GM21576 (cell line): ENCODE measurements at regions not wholly inside any gene's neighbourhood (a gene's known extent, or its start where the extent isn't known, plus 50 kb on each side); places are given as distances from the start of the nearest gene placed in this dataset.

ENCODE experiments used
- ATAC-seq: cut with Tn5 transposase; IDR thresholded peaks from one replicate; pipeline ENCODE4 v1.9.1; 2021; ENCODE audit warnings: mild to moderate bottlenecking, moderate library complexity; ENCODE audit not compliant: unreplicated experiment

DNA sequence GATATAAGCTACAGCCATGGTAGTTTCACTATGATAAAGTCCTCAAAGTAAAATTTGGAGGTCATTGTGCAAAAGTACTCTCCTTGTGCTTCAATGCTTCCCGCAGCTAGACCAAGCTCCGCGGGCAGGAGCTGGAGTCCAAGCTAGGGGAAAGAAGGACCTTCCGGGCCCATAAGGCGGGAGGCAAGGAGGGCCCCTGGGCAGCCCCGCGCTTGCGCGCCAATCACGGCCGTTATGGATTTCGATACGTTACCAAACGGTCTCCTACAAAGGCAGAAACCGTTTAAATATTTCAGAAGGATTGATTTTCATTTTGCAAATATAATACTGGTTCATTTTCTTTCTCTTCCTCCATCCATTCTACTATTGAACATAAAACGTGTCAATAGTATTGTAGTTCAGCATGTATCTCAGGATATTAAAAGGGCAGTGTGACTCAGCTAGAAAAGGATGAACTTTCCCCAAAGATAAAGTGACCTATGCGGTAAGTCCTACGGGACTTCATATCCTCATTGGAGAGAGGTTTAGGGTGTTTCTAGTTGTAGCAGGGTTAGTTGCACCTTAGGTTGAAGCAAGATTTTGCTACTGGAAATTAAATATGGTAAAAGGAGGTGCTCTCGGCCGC, 128.0 kb downstream of the KIF20B start:
- ATAC-seq: no peak

DNA sequence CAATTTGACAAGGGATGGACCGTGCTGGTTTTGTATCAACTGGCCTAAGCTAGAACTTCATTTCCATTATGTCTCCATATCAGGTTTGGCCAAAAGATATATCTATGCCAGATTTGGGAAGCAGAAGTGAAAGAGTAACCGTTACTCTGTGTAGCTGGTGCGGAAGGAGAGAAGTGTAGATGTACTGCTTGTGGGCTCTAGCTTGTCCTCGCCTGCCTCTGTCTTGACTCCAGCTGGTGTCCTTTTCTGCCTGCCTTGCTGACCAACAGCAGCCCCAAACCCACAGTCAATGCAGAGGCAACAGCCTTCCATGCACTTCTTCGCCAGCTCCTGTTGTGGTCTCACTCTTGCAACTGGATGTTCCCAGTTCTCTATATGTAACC, 128.5 kb downstream of the KIF20B start:
- ATAC-seq: no peak

DNA sequence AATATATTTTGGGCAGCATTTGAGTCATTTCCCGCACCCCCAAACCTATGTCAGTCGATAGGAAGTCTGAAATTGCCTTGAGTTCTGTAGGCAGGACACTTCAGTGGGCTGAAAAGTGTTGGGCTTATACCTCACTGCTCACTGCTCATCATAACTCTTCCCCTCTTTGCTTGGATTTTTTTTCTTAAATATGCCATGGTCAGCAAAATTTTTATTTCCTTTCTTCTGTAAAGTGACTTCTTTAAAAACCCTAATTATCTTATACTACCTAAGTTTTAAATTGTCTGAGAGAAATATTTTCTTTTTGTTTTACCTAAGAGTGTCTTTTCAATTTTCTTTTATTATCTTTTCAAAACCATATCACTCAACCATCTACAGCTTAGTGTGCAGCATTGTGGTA, 129.2 kb downstream of the KIF20B start:
- no peak for ATAC-seq

DNA sequence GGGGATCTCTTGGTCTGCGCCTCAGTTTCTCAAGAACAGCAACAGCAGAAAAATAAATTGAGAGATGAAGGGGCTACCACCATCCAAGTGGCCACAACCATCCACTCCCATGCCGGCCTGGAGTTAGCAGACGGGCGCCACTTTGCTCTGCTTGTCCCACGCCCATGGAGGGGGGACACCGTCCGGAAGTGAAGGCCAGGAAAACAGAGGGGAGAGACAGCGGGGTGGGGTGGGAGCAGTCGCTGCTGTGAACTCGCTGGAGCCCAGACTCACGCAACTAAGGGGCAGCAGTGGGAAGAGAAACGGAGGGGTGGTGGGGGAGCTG, 135.4 kb downstream of the KIF20B start:
- no peak for ATAC-seq

DNA sequence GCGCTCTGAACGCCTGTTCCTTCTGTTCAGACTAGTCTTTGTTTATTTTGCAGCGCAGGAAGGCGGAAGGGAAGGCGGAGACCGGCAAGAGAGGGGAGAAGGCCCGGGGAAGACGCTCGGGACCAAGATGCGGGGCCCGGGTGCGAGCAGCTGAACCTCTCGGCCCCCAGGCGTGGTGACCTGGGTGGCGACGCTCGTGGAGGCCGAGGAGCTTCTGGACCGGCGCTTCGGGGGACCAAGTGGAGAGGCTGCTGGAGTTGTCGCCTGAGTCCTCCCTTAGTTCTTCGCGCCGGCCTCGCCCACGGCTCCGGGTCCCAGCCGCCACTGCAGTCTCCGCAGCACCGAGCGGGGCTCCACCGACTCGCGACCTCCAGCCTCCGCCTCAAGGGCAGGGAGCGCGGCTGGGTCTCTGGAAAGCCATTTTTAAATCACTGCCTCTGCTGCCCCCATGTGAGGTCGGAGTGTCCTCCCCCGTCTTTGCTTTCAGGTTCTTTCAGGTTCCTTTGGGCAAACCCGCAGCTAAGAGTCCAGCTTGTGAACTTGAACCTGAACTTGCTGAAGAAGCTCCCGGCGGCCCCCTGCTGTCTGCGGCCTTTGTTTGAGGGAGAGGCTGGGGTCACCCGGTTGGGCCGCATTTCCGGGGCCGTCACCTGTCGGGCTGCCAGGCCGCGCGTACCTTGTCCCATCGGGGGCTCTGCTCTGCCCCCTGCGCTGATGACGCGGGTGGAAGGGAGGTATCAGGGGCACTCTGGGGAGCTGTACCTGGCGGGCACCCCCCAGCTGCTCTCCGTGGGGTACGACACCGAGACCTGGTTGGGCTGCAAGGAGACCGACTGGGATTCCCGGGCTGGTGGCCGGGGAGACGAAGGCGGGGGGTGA, 136.0 kb downstream of the KIF20B start:
- ATAC-seq: peak; percentile 46

DNA sequence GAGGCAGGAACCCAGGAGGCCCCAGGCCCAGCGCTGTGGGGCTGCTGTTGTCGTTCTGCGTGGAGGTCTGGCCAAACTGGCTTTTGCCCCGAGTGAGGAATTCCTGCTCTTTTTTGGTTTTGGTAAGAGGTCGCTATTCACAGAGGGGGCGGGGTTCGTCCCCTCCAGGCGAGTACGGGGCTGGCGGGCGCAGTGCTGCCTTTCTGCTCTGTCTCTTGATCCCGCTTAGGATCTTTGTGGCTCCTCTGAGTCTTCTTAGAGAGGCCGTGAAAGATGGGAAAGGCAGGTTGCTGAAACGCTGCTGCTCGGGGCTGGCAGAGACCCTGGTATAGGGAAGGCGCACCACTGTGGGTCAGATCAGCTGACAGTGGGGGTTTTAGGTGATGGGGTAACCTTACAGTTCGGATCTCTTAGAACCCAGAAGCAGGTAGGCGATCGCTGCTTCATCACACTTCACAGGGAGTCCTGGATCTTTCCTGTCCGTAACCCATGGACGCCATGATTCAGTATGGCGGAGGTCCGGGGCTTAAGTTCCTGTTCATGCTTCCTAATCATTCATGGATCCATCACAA, 136.7 kb downstream of the KIF20B start:
- peak; percentile 17 for ATAC-seq

DNA sequence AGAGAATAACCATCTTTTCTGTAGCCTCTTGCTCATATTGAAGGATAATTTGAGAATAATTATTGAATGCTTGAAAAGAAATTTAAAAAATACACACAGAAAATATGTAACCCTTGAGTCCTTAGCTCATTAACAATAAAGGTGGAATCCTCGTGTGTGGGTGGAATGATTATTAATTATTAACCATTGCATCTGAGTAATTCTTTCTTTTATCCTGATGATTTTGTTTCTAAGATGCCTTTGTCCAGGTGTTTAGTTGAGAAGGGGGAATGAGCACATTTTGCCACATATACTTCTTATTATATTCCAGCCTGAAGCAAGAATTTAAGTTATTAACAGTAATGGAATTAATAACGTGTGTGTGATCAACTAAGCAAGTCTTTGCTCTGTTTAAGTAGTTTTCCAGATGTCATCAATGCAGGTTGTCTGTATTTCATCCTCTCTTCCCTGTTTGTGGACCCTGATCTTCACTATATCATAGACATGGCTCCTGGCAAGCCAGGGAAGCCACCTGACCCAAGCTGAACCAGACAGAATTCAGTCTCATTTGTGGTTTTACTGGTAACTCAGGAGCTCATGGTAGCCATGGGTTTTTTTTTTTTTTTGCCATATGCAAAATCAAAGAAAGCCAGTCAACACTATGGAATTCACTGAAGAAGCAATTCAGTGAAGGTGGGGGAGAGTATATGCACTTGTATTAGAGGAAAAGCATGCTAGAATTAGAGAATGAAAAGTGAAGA, 144.3 kb downstream of the KIF20B start:
- no peak for ATAC-seq

DNA sequence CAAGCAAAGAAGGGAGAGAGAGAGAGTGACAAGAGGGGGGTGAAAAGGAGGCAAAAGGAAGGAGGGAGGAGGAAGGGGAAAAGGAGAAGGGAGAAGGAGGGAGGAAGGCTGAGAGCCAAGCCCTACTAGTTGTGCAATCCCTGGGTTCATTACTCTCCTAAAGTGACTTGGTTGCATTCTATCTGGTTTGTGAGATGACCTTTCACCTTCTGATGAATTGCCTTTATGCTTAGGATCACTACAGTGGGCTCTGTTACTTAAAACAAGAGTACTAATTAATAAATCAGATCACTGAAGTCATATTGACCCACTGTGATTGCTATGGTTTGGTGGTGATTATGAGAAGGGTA, 144.9 kb downstream of the KIF20B start:
- no peak for ATAC-seq

DNA sequence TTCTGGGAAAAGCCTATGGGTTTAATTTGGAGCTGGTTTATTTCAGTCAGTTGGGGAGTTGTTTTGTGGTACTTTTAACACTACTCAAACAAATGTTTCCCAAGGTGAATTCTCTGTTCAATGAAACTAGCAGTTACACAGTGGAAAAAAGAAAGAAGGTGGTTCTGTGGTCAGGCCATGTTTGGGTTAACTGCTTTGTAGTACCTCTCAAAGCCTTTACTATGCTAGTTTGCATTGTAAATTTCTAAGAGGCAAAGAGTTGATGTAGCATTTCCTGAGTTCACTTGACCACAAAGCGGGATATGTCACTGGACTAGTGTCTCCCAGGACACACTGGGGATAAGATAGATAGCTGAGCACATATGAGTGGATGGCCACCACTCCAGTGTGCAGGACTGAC, 145.4 kb downstream of the KIF20B start:
- no peak for ATAC-seq

DNA sequence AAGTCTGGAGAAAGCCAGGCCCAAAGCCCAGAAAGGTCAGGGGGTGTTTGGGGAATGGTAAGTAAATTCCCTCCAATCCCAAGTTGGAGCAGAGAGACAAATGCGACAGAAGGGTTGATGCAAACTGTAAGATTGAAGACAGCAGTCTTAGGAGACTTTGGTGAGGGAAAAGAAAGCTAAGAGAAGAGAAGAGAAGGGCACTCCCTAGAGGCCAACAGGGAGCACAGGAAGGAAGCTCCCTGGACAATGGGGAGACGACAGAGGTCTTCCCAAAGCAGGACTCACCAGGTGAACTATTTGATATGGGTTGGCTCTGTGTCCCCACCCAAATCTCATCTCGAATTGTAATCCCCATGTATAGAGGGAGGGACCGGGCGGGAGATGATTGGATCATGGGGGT, 151.5 kb downstream of the KIF20B start:
- ATAC-seq: no peak

DNA sequence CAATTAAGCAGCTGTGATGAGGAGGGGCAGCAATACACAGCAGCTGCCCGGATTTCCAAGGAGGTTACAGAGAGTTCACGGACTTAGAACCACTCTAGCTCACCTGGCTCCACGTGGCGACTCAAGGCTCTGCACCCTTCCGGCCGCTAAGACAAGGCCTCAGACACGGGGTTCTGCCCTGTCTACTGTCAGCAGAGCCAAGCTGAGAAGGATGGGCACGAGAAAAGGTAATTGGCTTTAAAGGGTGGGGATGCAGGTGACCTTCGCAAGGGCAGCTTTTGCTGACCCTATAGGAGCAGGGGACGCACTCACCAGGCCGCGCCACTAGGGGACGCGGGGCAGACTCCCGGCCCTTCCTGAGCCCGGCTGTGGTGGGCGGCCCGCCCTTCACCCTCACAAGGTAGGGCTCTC, 152.4 kb downstream of the KIF20B start:
- ATAC-seq: no peak

DNA sequence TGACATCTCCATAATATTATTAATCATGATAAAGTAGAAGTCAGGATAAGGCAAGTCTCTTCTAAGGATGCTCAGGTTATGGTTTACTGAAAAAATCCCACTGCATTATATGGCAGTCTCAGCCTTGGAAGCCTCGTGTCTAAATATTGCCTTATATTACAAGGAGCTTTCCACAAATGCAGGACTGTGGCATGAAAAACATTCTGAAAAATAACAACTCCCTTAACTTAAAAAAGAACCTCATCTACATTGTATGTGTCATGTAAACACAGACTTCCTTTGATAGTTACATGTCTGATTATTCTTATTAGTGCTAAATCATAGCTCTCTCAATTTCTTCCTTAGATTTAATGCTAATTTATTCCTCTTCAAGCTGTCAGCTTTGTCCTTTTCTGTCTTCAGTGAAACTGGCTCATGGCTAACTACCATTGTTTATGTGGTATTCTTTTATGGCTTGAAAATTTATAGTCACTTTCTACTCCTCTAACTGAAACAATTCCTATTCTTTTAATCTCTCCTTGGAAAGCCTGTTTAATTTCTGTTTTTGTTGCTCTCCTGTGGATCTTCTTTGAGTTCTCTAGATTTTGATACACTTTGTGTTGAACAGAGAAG, 156.1 kb downstream of the KIF20B start:
- ATAC-seq: no peak

DNA sequence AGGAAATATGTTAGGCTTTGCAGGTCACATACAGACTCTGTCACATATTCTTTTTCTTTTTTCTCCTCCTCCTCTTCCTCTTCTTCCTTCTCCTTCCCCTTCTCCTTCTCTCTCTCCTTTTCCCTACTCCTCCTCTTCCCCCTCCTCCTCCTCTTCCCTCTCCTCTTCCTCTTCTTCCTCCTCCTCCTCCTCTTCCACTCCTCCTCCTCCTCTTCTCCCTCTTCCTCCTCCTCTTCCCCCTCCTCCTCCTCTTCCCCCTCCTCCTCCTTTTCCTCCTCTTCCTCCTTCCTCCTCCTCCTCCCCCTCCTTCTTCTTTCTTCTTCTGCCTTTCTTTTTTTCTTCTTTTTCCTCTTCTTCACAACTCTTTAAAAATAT, 159.8 kb downstream of the KIF20B start:
- no peak for ATAC-seq

DNA sequence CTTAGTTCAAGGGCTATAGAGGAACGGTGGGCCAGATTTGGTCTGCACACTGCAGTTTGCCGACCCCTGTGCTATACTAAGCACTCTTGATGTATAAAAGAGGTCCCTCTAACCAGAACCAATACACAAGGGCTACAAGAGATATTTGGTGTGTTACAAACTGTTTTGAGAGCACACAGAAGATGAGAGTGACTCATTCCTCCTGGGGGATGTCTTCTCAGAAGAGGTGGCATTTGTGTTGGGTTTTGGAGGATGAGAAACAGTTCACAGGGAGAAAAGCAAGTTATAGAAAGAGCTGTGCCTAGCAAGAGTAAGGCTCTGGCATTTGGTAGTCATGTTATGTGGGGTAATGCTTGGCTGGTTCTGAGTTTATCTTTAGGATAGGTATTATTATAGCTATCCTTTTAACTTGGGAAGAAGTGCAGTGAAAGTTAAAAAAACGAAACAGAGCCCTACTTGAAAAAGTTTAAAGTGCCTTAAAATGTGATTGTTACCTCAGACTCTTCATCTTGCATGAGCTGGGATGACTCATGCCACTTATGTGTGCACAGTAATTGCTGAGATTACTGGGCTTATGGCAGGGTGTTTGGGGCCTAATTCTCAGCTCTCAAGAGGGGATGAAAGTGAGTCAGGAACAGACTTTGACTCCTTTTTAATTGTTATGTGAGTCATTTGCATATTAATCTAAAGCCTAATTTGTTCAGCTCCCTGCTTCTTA, 160.4 kb downstream of the KIF20B start:
- ATAC-seq: no peak

DNA sequence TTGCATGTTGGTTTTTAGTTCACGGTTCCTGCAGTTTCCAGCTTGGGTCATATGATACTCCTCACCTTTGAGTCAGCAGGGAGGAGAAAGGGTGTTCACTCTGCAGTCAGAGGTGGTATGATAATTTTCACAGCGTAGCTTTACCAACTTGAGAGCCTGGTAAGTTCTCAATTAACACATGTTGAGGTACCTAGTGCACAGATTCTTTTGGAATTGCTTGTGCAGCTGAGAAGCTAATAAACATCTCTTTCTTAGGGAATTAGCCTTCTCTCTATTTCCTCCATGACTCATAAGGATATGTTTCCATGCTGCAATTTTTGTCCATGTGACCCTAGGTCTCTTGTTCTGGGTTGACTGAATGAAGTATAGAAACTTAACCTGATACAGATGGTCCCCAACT, 166.6 kb downstream of the KIF20B start:
- ATAC-seq: no peak

DNA sequence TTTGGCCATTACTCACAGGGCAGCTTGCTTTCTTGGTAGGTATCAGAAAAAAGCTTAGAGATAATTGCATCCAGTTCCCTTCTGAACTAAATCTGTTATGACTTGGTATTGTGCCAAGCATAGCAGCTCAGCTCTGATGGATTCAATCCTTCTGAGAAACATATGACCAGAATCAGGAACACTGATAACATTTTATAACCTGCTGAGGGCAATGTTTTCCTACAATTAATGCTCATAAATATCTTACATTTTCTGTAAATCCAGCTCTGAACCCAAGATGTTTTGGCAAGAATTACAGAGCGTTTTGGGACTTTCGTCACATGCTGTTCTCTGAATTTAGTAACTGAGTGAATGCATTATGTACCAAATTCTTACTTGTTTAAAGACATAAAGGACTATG, 167.8 kb downstream of the KIF20B start:
- ATAC-seq: no peak

DNA sequence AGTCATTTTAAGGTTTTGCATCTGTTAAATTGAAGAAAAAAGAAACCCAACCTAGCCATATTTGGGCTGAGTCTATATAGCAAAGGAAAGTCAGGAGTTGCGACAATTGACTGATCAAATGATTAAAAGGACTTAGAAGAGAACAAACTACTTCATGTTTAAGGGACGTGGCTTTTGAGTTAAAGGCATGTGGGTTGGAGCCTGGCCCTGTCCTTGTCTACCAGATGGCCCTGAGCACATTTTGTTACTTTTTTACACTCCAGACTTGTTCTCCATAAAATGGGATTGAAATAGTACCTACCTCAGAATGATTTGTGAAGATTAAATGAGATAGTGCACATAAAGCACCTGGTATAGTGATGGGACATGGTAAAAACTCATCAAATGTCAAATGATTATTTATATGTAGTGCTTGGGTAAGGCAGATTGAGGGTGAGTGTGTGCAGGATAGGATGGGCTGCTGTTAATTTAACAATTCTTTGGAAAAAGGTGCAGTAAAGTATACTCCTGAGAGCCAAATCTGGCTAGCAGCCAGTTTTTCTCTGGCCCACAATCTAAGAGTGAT, 168.3 kb downstream of the KIF20B start:
- ATAC-seq: no peak

DNA sequence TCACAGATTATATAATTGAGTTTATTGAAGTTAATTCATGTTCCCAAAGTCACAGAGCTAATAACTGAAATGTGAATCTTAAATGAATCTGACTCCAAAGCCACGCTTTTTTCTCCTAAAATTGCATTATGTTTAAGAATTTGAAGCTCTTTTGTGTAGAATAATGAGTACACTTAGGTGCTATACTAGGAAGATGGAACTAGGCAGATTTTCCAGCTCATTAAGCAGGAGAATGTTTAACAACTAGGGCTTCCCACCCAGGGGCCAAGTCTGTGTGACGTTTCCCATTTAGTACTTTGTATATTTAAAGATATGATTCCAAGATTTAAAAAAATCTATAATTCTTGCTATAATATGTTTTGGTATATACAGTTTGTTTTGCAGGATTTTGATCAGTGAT, 169.5 kb downstream of the KIF20B start:
- ATAC-seq: no peak

DNA sequence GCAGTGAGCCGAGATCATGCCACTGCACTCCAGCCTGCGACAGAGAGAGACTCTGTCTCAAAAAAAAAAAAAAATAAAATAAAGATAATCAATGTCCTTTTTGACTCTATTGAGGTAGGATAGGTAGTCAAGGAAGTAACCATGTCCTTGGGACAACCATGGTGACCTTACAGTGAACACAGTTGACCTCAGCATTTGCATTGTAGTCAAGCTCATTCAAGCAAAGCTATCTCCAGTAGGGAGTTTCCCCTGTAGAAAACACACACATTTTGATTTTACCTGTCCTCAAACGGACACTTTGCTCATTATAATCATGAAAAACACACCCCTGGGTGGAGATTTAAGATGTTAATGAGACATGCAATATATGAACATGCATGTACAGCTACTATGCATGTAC, 171.7 kb downstream of the KIF20B start:
- peak; percentile 87 for ATAC-seq

DNA sequence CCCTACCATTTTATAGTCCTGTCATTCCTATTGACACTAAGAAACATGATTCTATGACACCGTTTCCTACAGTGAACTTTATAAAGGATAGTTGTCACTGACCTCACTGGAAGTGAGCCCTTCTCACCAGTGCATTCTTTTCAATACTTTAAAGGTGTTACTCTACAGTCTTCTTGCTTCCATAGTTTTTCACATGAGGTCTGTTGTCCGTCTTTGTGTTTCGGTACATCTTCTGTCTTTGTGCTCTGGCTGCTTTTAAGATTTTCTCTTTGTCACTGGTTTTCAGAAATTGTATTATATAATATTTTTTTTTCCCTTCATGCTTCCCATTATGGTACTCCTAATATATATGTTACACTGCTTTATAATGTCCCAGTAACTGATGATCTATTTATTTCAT, 174.2 kb downstream of the KIF20B start:
- no peak for ATAC-seq

DNA sequence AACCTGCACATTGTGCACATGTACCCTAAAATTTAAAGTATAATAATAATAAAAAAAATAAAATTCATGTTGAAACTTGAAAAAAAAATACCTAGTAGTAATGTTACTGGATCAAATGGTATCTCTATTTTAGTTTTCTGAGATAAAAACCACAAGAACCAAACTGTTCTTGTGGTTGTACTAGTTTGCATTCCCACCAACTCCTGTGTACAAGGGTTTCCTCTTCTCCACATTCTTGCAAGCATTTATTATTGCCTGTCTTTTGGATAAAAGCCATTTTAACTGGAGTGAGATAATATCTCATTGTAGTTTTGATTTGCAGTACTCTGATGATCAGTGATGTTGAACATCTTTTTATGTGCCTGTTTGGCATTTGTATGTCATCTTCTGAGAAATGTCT, 177.7 kb downstream of the KIF20B start:
- ATAC-seq: no peak
